MM.1S (cell line): ENCODE measurements at regions not wholly inside any gene's neighbourhood (a gene's known extent, or its start where the extent isn't known, plus 50 kb on each side); places are given as distances from the start of the nearest gene placed in this dataset.

Experiments used
- CTCF ChIP-seq: fragments of 300-600 bp; sonication (generic); IDR thresholded peaks from 2 replicates; pipeline ENCODE4 v1.5.1; 2016; ENCODE audit warnings: antibody characterized with exemption, low read length, mixed read lengths
- EZH2 ChIP-seq: fragments of 300-600 bp; sonication (generic); optimal IDR thresholded peaks from 2 replicates; pipeline ENCODE3; 2017; ENCODE audit warnings: low read depth, mild to moderate bottlenecking, antibody characterized with exemption, low read length, mixed read lengths
- EZH2phosphoT487 ChIP-seq: fragments of 300-600 bp; sonication (generic); IDR thresholded peaks from 2 replicates; pipeline ENCODE4 v1.6.1; 2018; ENCODE audit warnings: antibody characterized with exemption, low read length

- TF ChIP-seq EZH2 = no peak
- no peak for TF ChIP-seq EZH2phosphoT487
- no peak for TF ChIP-seq CTCF
Measured at GRCh38 chr2:37874470-37874869, 50.6 kb upstream of the RMDN2 start.
